ENCODE measurements at regions not wholly inside any gene's neighbourhood (a gene's known extent, or its start where the extent isn't known, plus 50 kb on each side); places are given as distances from the start of the nearest gene placed in this dataset.

DNA sequence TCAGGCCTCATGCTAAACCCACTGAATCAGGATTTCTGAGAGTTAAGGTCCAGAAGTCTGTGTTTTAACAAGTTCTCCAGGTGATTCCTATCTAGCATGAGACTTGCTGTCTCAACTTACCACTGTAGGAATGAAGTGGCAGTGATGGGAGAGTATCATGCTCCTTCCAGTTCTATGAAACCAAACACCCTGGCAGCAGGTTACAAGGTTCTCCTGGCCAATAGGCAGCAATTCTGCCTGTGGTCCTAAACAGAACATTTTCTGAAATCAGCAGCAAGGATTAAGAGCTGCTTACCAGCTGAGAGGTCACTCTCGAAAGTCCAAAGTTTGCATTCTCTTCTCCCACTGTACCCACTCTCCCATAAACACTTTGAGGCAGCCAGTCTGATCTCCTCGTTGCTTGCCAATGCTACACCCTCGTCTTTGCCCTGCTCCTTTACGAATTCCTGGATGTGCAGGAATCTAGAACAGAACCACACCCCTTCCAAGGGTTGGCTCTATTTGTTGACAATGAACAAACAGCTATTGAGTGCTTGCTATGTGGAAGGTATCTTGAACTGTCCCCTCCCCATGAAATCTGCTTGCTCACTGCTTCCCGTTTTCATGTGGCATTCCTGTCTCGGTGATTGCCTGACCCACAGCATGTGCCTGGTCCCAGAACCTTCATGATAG is 100.5 kb downstream of the TMEM174 start:
- DNase-seq: no peak
- intact Hi-C loops (cut with DNase I; ENCODE audit: low total_unique reads): no loop called here
- Histone ChIP-seq H3K4me1 (peaks cover 0 to 7% (median 0%) of the 10 kb centered on the region in 4 donors), H3K27me3 (peaks cover 0 to 54% (median 4%) of the 10 kb centered on the region in 3 donors), H3K9me3 (no peaks in the 10 kb centered on the region), H3K4me3 (no peak overlapping the region), H3K27ac (no peak overlapping the region), H3K36me3 (no peaks in the 10 kb centered on the region)
- TF ChIP-seq EP300 (IDR thresholded peaks at IDR 0.05) (no peak), POLR2AphosphoS5 (IDR thresholded peaks at IDR 0.05) (no peak), POLR2A (IDR thresholded peaks at IDR 0.05) (no peak)
- TF ChIP-seq, protein P1, sequence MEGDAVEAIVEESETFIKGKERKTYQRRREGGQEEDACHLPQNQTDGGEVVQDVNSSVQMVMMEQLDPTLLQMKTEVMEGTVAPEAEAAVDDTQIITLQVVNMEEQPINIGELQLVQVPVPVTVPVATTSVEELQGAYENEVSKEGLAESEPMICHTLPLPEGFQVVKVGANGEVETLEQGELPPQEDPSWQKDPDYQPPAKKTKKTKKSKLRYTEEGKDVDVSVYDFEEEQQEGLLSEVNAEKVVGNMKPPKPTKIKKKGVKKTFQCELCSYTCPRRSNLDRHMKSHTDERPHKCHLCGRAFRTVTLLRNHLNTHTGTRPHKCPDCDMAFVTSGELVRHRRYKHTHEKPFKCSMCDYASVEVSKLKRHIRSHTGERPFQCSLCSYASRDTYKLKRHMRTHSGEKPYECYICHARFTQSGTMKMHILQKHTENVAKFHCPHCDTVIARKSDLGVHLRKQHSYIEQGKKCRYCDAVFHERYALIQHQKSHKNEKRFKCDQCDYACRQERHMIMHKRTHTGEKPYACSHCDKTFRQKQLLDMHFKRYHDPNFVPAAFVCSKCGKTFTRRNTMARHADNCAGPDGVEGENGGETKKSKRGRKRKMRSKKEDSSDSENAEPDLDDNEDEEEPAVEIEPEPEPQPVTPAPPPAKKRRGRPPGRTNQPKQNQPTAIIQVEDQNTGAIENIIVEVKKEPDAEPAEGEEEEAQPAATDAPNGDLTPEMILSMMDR (IDR thresholded peaks at IDR 0.05): no peak
- 28 to 41% (median 39%) methylated on average over 6 of the region's 6 CpGs for WGBS, 5 donors

DNA sequence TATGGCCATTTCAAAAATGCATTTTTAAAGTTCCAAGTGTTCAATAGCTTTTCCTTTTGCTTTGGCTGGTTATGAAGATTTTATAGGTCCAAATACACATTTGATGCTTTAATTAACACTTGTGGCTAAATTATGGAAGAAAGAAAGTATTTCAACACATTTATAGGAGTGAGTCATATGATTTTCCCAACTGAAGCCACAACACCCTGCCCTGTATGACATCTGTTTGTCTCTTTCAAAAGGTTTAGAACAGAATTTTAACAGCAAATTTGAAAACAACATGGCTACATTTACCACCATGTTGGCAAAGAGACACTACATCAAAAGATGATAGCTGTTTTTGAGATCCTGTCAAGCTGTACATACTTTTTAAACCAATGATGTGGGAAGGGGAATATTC is 99.4 kb downstream of the TMEM174 start:
- no peaks in the 10 kb centered on the region for H3K36me3 ChIP-seq
- DNase-seq: no peak
- TF ChIP-seq EP300 (IDR thresholded peaks at IDR 0.05) (no peak), POLR2AphosphoS5 (IDR thresholded peaks at IDR 0.05) (no peak), POLR2A (IDR thresholded peaks at IDR 0.05) (no peak)
- TF ChIP-seq, protein P1 (IDR thresholded peaks at IDR 0.05): no peak
- peaks cover 0 to 60% (median 0%) of the 10 kb centered on the region in 3 donors for H3K27me3 ChIP-seq
- H3K4me1 ChIP-seq: peaks cover 0 to 7% (median 0%) of the 10 kb centered on the region in 4 donors
- H3K27ac ChIP-seq: no peak overlapping the region
- H3K4me3 ChIP-seq: no peak overlapping the region
- intact Hi-C loops (cut with DNase I; ENCODE audit: low total_unique reads): no loop called here
- no peaks in the 10 kb centered on the region for H3K9me3 ChIP-seq

DNA sequence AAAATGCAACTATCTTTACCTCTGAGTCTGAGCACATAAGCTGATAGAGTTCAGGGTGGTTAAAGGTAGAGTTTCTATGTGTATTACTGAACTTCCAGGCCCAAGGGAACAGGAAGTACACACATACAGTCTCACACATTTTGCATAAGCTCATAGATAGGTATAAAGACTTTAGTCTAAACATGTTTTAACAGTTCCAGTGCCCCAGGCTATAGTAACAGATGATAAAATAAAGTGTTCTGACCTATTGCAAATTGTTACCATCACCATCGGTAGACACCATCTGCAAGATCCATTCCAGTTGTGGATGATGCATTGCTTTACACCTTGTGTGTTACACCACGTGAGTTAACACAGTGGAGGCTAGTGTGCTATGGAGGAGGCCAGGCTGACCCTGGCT is 95.8 kb downstream of the TMEM174 start:
- 90 to 100% (median 93%) methylated on average over 2 of the region's 2 CpGs for WGBS, 5 donors
- Histone ChIP-seq H3K9me3 (no peaks in the 10 kb centered on the region), H3K27ac (no peak overlapping the region), H3K4me3 (no peak overlapping the region), H3K4me1 (no peaks in the 10 kb centered on the region), H3K27me3 (peaks cover 0 to 55% (median 0%) of the 10 kb centered on the region in 3 donors), H3K36me3 (no peaks in the 10 kb centered on the region)
- DNase-seq: no peak
- intact Hi-C loops (cut with DNase I; ENCODE audit: low total_unique reads): no loop called here
- no peak for TF ChIP-seq EP300 (IDR thresholded peaks at IDR 0.05)
- no peak for TF ChIP-seq POLR2A (IDR thresholded peaks at IDR 0.05)
- no peak for TF ChIP-seq POLR2AphosphoS5 (IDR thresholded peaks at IDR 0.05)

DNA sequence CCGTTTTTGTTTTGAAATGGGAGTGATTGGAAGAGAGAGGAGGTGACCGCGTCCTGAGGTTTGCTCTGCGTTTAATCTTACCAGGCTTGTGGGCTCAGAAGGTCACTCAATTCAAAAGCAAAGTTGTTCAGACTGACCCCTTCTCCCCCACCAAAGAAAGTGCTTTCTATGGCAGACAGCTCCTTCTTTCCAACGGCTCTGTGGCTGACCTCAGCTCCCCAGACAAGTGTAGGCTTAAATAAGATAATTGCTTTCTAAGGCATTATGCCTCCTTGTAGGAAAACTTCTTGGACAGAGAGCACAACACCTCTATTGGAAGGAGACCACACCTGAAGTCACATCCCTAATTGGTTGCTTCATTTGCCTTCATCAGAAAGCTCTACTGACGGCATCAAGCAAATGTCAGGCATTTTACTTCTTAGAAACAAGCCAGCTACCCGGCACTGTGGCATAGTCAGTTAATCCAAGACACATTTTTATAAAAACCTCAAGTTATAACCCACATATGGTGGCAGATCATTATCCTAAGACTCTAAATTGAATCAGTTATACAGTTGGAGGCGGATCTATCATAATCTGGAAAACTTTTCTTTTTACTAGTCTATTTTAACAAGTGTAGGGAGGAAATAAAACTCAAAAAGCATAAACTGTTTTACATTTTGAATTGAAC is 94.9 kb downstream of the TMEM174 start:
- WGBS, 5 donors: 60 to 79% (median 67%) methylated on average over 8 of the region's 8 CpGs

More for the DNA sequence above, 94.9 kb downstream of the TMEM174 start:
- Histone ChIP-seq H3K4me1 (no peaks in the 10 kb centered on the region), H3K27me3 (peaks cover 0 to 46% (median 0%) of the 10 kb centered on the region in 3 donors), H3K9me3 (no peaks in the 10 kb centered on the region), H3K27ac (no peak overlapping the region), H3K36me3 (no peaks in the 10 kb centered on the region), H3K4me3 (no peak overlapping the region)
- no peak for DNase-seq
- TF ChIP-seq, protein P1 (IDR thresholded peaks at IDR 0.05): no peak
- TF ChIP-seq EP300 (IDR thresholded peaks at IDR 0.05) (no peak), POLR2AphosphoS5 (IDR thresholded peaks at IDR 0.05) (no peak), POLR2A (IDR thresholded peaks at IDR 0.05) (no peak)
- intact Hi-C loops (cut with DNase I; ENCODE audit: low total_unique reads): no loop called here

Measured in stomach (tissue), 8 donors.